ENCODE measurements at regions not wholly inside any gene's neighbourhood (a gene's known extent, or its start where the extent isn't known, plus 50 kb on each side); places are given as distances from the start of the nearest gene placed in this dataset.

DNA sequence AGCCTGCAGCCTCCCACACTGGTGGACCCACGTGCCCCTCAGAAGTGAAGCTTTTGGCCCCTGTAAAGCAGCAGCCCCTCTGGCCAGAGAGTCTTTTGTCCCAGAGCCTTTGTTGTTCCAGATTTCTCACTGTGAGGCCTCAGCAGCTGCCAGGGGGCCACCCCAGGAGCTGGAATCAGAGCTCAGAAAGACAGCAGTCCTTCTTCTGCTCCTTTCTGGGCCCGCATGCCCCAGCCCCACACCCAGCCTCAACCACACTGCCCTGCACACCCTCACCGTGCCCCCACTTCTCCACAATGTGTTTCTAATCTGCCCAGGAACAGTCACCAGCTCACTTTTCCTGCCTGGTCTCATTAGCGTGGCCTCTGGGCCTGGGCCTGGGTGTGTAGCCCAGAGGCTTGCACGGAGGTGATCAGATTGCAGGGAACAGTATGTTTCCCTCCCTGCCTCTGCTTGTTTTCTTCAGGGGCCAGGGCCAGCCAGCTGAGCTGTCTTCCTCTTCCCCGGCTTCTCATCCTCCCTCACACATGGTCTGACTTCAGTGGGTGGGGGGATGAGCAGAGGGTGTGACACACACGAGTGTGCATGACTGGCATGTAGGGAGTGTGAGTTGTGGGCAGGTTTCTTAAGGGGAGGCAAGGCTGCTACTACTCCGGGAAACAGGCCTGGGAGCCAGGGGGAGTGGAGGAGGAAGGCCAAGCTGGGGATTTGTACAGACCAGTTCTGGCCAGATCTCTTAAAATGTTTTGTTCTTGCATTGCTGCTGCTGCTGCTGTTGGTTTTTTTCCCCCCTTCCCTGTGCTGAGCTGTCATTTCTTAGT is 82.5 kb upstream of the ZNF648 start:
- TF ChIP-seq GATA2 (IDR thresholded peaks at IDR 0.05; ENCODE audit: low read depth, low read length): peak; percentile 20; the same call in 1 of the 2 replicates
- no peak for TF ChIP-seq GATA3 (IDR thresholded peaks at IDR 0.05; ENCODE audit: low read depth, low read length)
